Endothelial cell of umbilical vein (primary cell): ENCODE measurements at regions not wholly inside any gene's neighbourhood (a gene's known extent, or its start where the extent isn't known, plus 50 kb on each side); places are given as distances from the start of the nearest gene placed in this dataset.

Experiments
- CTCF ChIP-seq, 2 donors: IDR thresholded peaks; 1 replicate in 1 of 2; 2 replicates in 1 of 2; pipeline ENCODE4 v1.5.1; 2011; ENCODE audit warnings: low read length in 2 of 2, mild to moderate bottlenecking in 2 of 2, moderate library complexity in 2 of 2, control low read depth in 1 of 2, inconsistent platforms in 1 of 2, low read depth in 1 of 2; ENCODE audit not compliant: insufficient read depth in 1 of 2; ENCODE audit errors: extremely low read depth in 1 of 2
- EZH2 ChIP-seq: IDR thresholded peaks from 2 replicates; pipeline ENCODE4 v1.6.1; 2012; ENCODE audit warnings: borderline replicate concordance, low read depth, mild to moderate bottlenecking, moderate library complexity, low read length, inconsistent platforms; ENCODE audit not compliant: severe bottlenecking
- GATA2 ChIP-seq: IDR thresholded peaks from 2 replicates; pipeline ENCODE4 v1.7.0; 2011; ENCODE audit warnings: low read depth, mild to moderate bottlenecking, moderate library complexity, mixed read lengths, low read length; ENCODE audit not compliant: insufficient read length, insufficient read depth
- JUN ChIP-seq: IDR thresholded peaks from 2 replicates; pipeline ENCODE4 v1.6.1; 2011; ENCODE audit warnings: borderline replicate concordance, low read depth; ENCODE audit not compliant: insufficient read length, insufficient read depth
- MAX ChIP-seq: IDR thresholded peaks from 2 replicates; pipeline ENCODE4 v1.6.1; 2011; ENCODE audit not compliant: insufficient read depth, insufficient read length
- POLR2A ChIP-seq: IDR thresholded peaks from 2 replicates; pipeline ENCODE4 v1.6.1; 2012; ENCODE audit warnings: low read depth, mild to moderate bottlenecking, control low read depth, low read length
- POLR2AphosphoS5 ChIP-seq: IDR thresholded peaks from 2 replicates; pipeline ENCODE4 v1.6.1; 2012; ENCODE audit warnings: low read depth, mild to moderate bottlenecking, control low read depth, low read length, moderate library complexity; ENCODE audit not compliant: insufficient read depth

- TF ChIP-seq POLR2A (no peak), CTCF (IDR thresholded peaks at IDR 0.05; ENCODE audit: extremely low read depth in 1 of 2, insufficient read depth in 1 of 2, low read depth in 1 of 2, low read length in 2 of 2) (no peak), MAX (no peak), POLR2AphosphoS5 (no peak), EZH2 (no peak), GATA2 (no peak), JUN (no peak)
Measured at GRCh38 chr4:23730998-23731397, 158.8 kb downstream of the PPARGC1A start.
